ENCODE measurements at regions not wholly inside any gene's neighbourhood (a gene's known extent, or its start where the extent isn't known, plus 50 kb on each side); places are given as distances from the start of the nearest gene placed in this dataset.

DNA sequence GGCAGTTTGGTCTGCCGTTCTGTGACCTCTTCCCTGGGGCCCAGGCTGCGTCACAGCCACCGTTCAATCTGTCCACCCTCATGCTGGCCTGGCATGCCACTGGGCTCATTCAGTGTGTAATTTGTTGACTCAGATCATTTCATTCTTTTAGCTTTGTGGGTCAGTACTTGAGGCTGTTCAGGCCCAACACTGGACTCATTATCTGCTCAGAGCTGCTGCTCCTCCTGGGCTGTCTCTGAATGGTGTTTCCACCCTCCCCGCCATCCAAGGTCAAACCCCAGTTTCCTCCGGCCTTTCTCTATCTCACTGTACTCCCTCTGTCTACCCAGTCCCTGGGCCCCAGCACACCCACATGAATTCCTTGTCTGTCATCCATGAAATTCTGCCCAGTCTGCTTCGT lies 152.4 kb upstream of the NCK2 start:
- no peak for DNase-seq

DNA sequence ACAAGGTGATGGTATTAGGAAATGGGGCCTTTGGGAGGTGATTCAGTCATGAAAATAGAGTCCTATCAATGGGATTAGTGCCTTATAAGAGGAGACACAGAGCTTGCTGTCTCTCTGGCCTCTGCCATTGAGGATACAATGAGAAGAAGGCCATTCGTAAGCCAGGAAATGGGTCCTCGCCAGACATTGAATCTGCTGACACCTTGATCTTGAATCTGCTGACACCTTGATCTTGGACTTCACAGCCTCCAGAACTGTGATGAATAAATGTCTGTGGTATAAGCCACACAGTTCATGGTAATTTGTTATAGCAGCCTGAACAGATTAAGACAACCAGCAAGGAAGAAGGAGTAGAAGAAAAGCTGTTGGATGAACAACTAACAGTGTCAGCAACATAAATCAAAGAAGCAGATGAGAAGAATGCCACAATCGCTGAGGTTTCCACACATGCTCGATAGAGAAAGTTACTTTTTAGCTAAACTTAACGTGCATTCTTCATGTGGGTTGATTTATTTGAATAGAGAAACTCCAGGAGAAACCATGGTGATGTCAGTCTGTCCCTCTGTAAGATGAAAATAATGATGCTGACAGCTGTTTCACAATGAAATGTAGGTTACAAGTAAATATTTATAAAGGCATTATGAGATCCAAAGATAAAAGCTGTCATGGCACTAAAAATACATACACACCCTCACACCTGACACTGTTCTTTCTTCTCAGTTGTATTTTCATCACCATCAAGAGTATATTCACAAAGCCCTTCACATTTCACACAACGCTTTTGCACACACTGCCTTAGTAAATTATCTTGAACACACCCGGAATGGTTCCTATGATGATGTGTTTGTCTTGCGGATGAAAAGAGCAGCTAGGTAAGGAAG lies 153.7 kb upstream of the NCK2 start:
- no peak for DNase-seq

DNA sequence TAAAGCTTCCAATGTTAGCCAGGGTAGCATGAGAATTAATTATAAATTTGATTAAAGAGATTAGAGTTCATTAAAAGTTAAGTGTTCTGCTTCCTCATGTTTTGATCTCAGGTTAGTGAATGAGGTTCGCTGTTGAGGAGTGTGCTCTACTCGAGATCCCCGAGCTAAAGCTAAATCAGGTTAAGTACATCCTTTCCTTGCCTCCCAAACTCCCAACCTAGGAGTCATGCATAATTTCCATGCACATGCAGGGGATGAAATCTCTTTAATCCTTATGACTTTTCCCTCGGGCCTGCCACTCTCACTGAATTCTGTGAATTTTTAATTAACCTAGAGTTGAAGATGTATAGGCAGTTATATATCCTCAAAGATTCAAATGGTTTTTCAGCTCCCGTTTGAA lies 156.1 kb upstream of the NCK2 start:
- DNase-seq, result no peak

DNA sequence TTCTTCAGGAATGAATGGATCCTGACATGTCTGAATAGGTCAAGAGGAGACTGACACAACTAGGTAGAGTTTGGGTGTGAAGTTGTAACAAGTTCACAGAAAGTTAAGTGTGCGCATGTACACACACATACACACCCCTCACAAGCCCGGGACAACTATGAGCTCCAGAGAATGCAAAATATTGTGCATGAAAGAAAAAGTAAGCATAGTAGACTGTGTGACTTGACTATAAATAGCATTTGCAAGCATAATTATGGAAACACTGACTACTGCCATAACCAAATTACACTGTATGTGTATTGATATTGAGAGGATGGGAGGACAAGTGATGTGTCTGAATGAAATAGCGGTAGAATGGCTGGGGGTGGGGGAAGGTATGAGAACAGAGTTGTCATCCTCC lies 157.1 kb upstream of the NCK2 start:
- no peak for DNase-seq

DNA sequence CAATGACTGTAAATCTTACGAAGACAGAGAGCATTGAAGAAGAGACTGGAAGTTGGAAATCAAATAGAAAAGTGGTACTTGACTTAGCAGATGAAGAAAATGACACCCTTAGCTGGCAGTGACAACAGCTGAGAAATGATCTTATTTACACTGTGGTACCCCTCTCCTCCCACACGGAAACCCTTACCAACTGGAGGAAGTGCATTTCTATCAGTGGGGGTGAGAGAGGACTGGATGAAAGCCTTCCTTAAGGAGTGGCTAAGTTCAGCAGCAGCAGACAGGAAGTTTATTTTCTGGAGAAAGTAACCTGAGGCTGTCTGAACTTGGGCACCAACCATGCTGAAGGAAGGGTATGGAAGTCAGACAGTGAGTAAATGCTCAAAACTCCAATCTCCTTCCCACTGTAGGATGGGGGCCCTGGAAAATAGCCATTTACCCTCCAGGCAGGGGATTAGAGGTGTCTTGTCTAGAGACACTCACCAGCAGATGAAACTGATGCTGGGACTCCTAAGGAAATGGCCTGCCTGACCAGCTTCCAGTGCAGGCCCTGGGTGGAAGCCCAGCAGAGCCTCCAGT lies 160.2 kb upstream of the NCK2 start:
- no peak for DNase-seq

DNA sequence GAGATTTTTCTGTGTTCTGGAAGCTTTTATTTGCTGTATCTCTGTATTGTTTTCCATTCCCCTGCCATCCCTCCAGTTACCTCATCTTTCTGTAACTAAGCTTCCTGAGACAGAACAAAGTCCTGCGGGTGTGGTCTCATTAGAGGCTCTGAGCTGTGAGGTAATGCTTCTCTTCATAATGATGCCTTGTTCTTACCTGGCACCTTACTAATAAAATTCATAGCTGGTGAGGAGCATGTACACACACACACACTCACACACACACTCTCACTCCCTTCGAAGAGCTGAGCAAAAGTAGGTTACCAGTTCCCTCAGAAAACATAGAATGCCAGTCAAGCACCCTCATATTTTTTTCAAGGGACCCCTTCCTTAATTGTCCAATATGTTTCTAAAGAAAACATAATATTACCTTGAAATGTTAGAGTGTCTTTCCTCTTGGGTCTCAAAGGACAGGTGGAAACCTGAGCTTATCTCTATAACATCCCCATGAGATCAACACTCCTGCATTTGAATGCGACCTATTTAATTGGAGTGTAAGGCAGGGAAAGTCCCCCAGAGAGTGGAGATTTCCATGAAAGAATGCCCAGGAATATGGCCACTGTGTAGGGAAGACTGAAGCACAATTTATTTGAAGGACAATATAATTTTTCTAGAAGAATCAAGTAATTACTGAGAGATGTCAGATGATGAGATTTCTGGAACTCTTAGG lies 161.6 kb upstream of the NCK2 start:
- DNase-seq, result no peak

DNA sequence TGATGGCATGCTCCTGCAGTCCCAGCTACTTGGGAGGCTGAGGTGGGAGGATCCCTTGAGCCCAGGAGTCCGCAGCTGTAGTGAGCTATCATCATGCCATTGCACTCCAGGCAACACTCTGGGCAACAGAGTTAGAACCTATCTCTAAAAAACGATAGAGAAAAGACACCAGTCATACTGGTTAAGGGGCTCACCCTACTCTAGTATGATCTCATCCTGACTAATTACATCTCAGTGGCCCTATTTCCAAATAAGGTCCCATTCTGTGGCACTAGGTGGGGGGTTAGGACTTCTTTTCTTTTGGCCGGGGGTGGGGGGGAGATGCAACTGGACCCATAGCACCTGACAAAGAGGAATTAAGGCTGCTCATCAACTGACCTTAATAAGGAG lies 163.2 kb upstream of the NCK2 start:
- no peak for DNase-seq

DNA sequence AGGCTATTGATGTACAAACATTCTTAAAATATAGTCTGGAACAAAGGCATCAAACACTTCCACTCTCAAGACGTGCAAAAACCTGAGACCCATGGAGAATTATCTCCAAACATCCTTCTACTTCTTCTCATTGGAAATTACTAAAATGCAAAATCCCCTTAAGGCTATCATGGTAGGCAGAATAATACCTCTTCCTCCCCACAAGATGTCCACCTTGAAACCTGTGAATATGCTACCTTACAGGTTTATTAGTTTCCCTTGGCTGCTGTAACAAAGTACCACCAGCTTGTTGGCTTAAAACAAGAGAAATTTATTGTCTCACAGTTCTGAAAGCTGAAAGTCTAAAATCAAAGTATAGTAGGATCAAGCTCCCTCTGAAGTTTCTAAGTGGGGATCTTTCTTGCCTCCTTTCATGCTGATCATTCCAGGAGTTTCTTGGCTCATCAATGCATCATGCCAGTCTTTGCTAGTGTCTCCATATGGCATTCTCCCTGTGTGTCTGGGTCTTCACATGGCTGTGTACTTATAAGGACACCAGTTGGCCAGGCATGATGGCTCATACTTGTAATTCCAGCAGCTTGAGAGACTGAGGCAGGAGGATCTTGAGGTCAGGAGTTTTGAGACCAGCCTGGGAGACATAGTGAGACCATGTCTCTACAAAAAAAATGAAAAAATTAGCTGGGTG lies 163.7 kb upstream of the NCK2 start:
- no peak for DNase-seq

DNA sequence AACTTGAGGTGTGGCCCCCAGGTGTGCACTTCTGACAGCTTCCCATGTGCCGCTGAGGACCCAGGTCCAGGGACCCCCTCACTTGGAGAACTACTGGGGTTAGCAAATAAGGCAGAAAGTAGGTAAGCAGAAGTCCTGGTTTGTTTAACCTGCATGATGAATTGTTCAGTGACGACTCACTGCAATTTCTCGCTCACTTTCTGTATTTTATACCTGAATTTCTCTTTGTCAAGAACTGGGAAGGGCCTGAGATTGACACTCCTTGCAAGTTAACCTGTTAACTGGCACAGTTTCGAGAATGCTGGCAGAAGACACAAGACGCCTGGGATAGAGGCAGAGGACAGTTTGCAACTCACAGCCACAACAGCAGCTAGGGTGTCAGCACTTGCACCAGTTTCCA lies 164.5 kb upstream of the NCK2 start:
- no peak for DNase-seq

DNA sequence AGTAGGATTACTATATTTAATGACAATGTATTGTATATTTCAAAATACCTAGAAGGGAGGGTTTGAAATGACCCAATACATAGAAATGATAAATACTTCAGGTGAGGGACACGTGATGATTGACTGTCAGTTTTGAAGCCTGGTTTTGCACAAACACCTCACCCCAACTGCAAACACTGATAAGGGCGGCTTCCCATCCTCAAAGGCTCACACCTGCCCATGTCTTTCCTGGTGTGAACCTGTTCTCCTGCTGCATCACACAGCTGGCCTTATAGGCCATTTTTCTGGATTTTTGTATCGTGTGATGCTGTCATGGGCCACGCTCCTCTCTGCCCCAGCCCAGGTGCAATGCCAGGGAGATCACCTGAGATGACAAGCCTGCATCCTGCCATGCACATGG lies 166.5 kb upstream of the NCK2 start:
- no peak for DNase-seq

DNA sequence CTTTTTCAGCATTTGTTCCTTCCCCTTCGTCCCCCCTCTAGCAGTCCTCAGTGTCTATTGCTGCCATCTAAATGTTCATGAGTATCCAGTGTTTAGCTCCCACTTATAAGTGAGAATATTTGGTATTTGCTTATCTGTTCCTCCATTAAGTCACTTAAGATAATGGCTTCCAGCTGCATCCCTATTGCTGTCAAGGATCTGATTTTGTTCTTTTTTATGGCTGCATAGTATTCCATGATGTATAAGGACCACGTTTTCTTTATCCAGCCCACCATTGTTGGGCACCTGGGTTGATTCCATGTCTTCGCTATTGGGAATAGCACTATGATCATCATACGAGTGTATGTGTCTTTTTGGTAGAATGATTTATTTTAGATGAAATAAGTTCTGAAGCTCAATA lies 166.9 kb upstream of the NCK2 start:
- DNase-seq, result no peak

DNA sequence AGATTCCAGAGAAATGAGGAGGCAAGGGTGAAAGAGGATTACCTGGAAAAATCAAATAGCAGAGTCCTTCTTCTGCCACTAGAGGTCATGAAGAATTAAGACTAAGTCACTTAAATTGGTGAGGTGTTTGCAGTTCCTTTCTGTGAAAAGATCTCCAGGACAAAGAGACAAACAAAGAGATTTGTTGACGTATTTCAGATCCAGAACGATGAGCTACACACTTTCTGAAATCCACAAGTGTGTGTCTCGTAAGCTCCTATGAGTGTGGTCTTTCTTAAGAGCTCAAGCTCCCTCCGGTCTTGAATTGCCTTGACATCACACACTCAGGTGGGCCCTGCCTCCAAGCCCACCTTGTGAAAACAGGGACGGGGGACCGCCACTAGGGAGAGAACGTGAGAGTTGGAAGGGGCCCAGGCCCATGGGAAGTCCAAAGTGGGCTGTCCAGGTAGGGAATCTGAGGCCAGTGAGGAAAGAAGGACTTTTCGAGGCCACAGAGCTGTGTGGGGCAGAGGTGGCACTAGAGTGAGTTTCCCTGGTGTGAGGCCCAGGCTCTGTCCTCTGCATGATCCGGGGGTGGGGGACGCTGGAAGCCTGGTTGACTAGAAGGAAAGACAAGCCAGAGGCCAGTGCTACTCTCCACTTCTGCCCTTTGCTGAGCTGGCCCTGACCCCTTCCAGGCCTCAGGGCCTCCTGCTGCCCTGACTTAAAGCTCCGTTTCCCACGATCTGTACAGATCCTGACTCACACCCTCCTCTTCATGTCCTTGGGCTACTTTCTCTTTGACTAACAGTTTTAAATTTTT lies 168.1 kb upstream of the NCK2 start:
- DNase-seq, result peak; percentile 53

DNA sequence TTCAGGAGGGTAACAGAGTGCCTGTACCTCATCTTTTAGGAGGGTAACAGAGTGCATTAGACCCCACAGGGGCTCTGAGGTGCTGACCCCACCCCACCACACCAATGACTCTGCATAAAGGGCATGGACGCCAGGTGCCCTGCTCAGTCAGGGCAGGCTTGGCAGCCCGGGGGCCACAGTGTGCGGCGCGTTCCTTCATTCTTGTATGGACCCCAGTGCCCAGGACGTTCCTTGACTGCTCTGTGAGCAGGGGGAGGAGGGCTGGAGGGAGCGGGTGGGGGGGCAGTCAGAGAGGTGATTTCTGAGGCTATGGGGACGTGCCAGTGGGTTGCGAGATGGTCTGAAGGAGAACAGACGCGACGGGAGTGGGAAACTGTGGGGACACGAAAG lies 168.7 kb upstream of the NCK2 start:
- no peak for DNase-seq

DNA sequence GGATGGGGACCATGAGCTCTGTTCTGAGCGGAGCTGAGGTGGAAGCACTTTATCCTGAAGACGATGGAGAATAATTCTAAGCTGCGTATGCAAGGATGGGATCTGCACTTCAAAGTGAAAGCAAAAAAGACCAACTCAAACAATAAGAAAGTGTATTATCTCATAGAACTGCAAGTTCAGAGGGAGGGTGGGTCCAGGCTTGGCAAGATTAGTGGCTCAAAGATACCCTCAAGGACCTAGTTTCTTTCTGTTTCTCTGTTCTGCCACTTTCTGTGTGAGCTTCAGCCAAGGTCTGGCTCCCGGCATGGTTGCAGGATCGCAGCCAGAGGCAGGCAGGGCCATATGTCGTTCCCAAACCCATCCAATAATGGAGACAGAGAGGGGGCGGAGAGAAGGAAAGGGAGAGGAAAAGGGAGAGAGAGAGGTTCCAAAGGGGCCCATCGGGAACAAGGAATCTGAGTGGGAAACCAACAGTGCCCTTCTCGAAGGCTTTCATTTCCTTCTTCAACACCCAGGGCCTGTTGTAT lies 169.2 kb upstream of the NCK2 start:
- no peak for DNase-seq

DNA sequence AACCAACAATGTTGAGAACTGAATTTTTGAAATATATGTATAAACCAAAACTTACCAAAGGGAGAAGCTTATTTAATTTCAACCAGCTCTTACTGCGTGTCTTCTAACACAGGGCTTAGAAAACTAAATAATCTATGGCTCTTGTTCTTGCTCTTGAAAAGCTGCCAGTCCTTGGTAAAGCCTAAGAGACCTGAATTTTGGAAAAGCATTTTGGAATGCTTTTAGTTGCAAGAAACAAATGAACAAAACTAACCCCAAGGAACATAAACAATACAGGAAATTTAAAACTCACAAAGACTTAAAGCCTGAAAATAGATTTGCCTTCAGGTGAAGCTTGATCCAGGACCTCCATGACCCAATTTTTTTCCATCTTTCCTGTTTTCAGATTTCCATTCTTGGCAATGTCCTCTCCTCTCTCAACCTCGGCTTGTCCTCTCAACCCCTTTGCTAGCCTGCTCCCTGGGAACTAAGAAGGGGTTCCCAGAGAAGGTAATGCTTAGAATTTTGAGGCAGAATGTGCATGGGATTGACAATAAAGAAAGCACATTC lies 169.8 kb upstream of the NCK2 start:
- DNase-seq, result no peak

DNA sequence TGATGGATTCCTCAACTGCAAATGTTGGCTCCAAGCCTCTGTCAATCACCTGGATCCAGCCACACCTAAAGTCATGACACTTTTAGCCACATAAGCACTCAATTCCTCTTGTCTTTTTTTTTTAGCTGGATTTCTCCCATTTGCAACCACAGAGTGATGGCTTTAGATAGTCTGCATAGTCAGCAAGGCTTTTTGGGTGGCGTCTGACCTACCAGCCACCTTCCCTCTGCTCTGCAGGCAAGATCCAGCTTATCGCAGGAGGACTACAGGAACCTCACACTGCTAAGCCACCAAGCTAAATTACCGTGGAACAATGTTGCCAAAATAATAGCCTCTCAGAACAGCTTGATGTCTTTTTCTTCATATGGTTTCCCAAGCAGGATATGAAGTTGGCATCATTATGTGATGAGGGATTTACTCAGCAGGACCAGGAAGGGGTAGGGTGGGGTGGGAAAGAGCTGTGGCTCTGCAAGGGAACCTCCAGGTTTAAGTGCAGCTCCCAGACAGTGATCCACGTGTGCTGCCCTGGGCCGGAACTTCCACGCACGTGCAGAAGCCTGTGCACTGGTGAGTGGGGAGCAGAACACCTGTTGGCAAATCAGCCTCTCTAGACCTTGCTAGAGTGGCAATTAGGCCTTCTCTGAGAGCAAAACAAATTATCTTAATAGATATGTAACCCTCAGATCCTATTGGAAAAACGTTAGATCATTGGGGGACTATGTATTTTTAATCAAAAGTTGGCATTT lies 170.6 kb upstream of the NCK2 start:
- no peak for DNase-seq

DNA sequence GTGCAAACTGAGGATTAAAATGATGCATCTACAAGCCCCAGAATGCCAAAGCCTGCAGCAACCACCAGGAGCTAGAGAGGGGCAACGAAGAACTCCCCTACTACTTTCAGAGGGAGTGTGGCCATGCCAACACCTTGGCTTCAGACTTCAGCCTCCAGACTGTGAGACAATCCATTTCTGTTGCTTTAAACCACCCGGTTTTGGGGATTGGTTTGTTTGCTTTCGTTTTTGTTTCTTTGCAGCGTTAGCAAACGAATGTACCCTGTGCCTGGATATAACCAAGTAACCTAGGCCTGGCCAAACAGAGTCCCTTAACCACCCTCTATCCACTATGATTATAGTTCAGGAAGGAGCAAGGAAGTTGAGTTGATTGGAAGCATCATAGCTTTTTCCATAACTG lies 171.2 kb upstream of the NCK2 start:
- no peak for DNase-seq

DNA sequence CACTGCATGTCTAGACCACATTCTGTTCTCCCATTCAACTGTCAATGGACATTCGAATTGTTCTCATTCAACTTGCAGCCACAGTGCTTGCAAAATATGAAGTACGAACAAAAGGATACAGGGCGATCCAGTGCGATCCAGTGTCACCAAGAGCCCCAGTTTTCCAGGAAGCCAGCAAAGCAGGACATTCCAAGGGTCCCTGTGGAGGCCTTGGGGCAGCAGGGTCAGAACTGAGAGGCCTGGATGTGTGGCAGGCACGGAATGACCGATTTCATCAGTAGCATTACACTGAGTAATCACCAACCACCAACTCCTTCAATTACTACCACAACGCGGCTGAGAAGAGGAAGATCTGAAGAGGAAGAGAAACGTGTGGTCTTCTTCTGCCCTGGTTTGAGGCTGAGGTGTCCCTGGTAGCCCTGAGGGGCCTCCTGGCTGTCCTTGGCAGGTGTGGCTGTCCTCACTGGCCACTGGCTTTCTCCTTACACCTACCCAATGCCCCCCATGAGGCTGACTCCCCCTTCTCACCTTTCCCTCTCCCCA lies 172.7 kb upstream of the FHL2 start:
- DNase-seq, result no peak

DNA sequence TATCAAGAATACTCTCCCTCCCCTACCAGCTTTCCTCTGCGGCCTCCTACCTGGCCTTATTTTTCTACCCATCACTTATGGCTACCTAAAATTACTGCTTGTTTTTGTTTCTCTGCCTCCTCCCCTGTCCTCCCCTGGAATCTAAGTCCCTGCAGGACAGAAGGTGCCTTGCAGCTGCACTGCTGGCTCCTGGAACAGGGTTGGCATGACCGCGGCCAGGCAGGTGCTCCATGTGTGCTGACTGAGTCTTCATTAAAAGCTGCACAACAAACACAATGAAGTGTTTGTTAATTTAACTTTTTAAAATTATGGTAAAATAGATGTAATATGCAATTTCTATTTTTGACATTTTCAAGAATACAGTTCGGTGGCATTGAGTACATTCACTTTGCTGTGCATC lies 171.9 kb upstream of the FHL2 start:
- DNase-seq, result no peak

DNA sequence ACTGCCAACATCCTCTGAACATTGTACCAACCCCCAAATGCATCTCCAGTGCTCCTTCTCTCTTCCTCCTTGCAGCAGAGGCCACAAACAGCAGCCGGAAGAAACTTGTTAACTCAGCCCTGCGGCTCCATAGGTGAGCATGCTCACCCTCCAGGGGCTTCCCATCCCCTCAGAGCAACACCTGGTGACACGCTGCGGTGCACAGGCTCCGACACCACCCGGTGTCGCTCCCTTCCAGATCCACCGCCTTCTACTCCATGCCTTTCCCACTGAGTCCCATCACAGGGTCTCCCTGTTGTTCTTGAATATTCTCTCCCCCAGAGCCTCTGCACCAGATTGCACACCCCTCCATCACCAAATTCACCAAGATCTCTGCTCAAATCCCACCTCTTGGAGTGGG lies 171.5 kb upstream of the FHL2 start:
- DNase-seq, result no peak

DNA sequence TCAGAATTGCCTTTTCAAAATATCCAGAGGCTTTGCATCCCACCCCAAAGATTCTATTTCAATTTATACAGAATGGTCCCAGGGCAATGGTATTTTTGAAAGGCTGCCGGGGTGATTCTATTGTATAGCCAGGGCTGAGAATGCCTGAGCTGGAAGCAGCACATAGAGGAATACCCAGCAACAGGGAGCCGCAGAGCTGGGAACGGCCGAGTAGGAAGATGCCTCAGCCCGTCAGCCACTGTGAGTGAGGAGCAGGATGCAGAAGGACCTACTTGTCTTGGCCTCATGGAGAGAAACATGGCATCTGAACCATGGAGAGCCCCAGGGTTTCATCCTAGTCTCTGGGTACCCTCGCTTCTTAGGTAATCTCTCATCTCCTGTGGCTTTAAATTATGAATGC lies 170.8 kb upstream of the FHL2 start:
- DNase-seq, result no peak
